ENCODE measurements at regions not wholly inside any gene's neighbourhood (a gene's known extent, or its start where the extent isn't known, plus 50 kb on each side); places are given as distances from the start of the nearest gene placed in this dataset.

- TF ChIP-seq ZNF223 (tag by site-specific recombination; IDR thresholded peaks at IDR 0.05) (no peak), ZNF184 (tag by site-specific recombination; IDR thresholded peaks at IDR 0.05) (no peak)
- TF ChIP-seq, protein P1, sequence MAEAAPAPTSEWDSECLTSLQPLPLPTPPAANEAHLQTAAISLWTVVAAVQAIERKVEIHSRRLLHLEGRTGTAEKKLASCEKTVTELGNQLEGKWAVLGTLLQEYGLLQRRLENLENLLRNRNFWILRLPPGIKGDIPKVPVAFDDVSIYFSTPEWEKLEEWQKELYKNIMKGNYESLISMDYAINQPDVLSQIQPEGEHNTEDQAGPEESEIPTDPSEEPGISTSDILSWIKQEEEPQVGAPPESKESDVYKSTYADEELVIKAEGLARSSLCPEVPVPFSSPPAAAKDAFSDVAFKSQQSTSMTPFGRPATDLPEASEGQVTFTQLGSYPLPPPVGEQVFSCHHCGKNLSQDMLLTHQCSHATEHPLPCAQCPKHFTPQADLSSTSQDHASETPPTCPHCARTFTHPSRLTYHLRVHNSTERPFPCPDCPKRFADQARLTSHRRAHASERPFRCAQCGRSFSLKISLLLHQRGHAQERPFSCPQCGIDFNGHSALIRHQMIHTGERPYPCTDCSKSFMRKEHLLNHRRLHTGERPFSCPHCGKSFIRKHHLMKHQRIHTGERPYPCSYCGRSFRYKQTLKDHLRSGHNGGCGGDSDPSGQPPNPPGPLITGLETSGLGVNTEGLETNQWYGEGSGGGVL (tag by site-specific recombination; IDR thresholded peaks at IDR 0.05) = no peak
Observed at GRCh38 chr4:14602206-14602605, 400.1 kb upstream of the CPEB2 start.

All from HEK293 (cell line).